Panc1 (cell line): ENCODE measurements at regions not wholly inside any gene's neighbourhood (a gene's known extent, or its start where the extent isn't known, plus 50 kb on each side); places are given as distances from the start of the nearest gene placed in this dataset.

Source experiments
- ATAC-seq: fragments of 200-7000 bp; cut with Tn5 transposase; 2 replicates; pipeline ENCODE4 v1.9.1; 2020; ENCODE audit warnings: mild to moderate bottlenecking, moderate library complexity
- BruUV-seq: library from RNA; stranded (reverse); fragments of 400-500 nt; replicated peaks from 2 replicates; lab custom pipeline; 2021; lab: Mats Ljungman, UMichigan
- CTCF ChIA-PET: fragments of 300-600 bp; sonication (Branson Sonifier 250); formaldehyde crosslinking; loops from one replicate; lab custom pipeline; 2022; ENCODE audit warnings: antibody characterized with exemption; lab: Charles Lee
- POLR2A ChIA-PET: fragments of 300-600 bp; sonication (Branson Sonifier 250); formaldehyde crosslinking; loops from one replicate; lab custom pipeline; 2022; ENCODE audit warnings: antibody characterized with exemption; lab: Charles Lee
- DNase-seq: peaks from one replicate; pipeline ENCODE4 v3.0.0-alpha.2; 2010; ENCODE audit warnings: low read depth, low spot score
- H3K27ac ChIP-seq: 2 replicates; pipeline ENCODE4 v1.5.1; 2011; ENCODE audit warnings: mild to moderate bottlenecking, low read length, inconsistent platforms
- H3K27me3 ChIP-seq: fragments of 200-500 bp; sonication (Bioruptor generic); 2 replicates; pipeline ENCODE4 v1.6.0; 2014; ENCODE audit warnings: low read length, inconsistent platforms; ENCODE audit not compliant: control insufficient read depth, insufficient read depth
- H3K36me3 ChIP-seq: fragments of 200-500 bp; sonication (Bioruptor generic); 2 replicates; pipeline ENCODE4 v1.5.1; 2014; ENCODE audit warnings: inconsistent platforms, mild to moderate bottlenecking, low read length, moderate library complexity; ENCODE audit not compliant: control insufficient read depth, insufficient read depth
- H3K4me1 ChIP-seq: 2 replicates; pipeline ENCODE4 v1.5.1; 2011; ENCODE audit warnings: inconsistent platforms, mild to moderate bottlenecking, low read length, moderate library complexity; ENCODE audit not compliant: control insufficient read depth, insufficient read depth
- H3K4me3 ChIP-seq, 2 experiments: 2 replicates each; pipeline ENCODE4 v1.5.1; 2011 to 2012; ENCODE audit warnings: low read depth in 2 of 2, low read length in 2 of 2, mild to moderate bottlenecking in 2 of 2, inconsistent platforms in 1 of 2, moderate library complexity in 1 of 2
- H3K9me3 ChIP-seq: fragments of 200-500 bp; sonication (Bioruptor generic); 2 replicates; pipeline ENCODE4 v1.5.1; 2014; ENCODE audit warnings: low read depth, mild to moderate bottlenecking, inconsistent platforms, low read length, moderate library complexity; ENCODE audit not compliant: control insufficient read depth, insufficient read depth
- POLR2AphosphoS5 ChIP-seq: IDR thresholded peaks from 2 replicates; pipeline ENCODE4 v1.6.1; 2012; ENCODE audit warnings: mild to moderate bottlenecking, low read depth, low read length, moderate library complexity
- SIN3A ChIP-seq: IDR thresholded peaks from 2 replicates; pipeline ENCODE4 v1.6.1; 2012; ENCODE audit warnings: low read depth, mild to moderate bottlenecking, low read length, moderate library complexity, borderline replicate concordance; ENCODE audit not compliant: insufficient read depth
- TCF7L2 ChIP-seq: IDR thresholded peaks from 2 replicates; pipeline ENCODE4 v1.6.1; 2011; ENCODE audit warnings: mild to moderate bottlenecking, low read depth, low read length, inconsistent platforms
- in situ Hi-C: cut with HindIII; loops from 2 replicates; pipeline ENCODE4 v1.10.0; 2016; ENCODE audit warnings: low sequenced_read_pairs, low pct_unique_long_range_greater_than_20kb
- intact Hi-C: fragments of 100-400 bp; cut with micrococcal nuclease; formaldehyde crosslinking; loops from one replicate; pipeline ENCODE4 v1.10.0; 2022; ENCODE audit not compliant: unreplicated experiment
- TF ChIP-seq, protein P1 (sequence below): fragments of 450-650 bp; IDR thresholded peaks from 2 replicates; pipeline ENCODE4 v1.5.1; 2017; ENCODE audit warnings: mild to moderate bottlenecking
- TF ChIP-seq, protein P2 (sequence below), 2 experiments: IDR thresholded peaks; 2 replicates each; pipeline ENCODE4 v1.6.1; 2011 to 2012; ENCODE audit warnings: low read depth in 2 of 2, control low read depth in 1 of 2, low read length in 1 of 2, mild to moderate bottlenecking in 1 of 2, moderate library complexity in 1 of 2; ENCODE audit not compliant: insufficient read depth in 1 of 2

DNA sequence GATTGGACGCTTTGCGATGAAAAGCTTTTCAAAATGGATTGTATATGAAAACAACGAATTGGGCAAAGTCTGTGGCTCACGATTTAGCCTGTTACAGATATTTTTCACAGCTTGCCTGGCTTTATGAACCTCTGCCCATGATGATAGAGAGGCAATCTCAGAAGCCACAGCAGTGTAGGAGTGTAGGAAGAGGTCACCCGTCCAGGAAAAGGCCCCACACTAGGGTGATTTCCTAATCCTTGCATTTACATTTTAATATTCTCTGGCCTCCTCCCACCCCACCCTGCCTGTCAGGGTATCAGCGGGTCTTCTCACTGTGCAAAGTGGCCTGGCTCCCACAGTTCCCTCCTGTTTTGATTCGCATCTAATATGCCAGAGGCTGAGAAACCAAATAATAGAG, 81.8 kb upstream of the FOXN3 start:
- H3K4me1 ChIP-seq, result no peaks in the 10 kb centered on the region
- DNase-seq (no peak), ATAC-seq (no peak)
- H3K27me3 ChIP-seq, result no peaks in the 10 kb centered on the region
- intact Hi-C loops, result no loop called here
- CTCF ChIA-PET, result interaction anchor here (0.7 kb wide), 1 partner anchor 183 kb away, joined by 5 read pairs; no protein-coding TSS in a partner anchor
- POLR2A ChIA-PET, result no interaction called here
- no TSS peak for BruUV-seq
- in situ Hi-C loops, result no loop called here
- no peak for TF ChIP-seq SIN3A
- TF ChIP-seq, protein P1, sequence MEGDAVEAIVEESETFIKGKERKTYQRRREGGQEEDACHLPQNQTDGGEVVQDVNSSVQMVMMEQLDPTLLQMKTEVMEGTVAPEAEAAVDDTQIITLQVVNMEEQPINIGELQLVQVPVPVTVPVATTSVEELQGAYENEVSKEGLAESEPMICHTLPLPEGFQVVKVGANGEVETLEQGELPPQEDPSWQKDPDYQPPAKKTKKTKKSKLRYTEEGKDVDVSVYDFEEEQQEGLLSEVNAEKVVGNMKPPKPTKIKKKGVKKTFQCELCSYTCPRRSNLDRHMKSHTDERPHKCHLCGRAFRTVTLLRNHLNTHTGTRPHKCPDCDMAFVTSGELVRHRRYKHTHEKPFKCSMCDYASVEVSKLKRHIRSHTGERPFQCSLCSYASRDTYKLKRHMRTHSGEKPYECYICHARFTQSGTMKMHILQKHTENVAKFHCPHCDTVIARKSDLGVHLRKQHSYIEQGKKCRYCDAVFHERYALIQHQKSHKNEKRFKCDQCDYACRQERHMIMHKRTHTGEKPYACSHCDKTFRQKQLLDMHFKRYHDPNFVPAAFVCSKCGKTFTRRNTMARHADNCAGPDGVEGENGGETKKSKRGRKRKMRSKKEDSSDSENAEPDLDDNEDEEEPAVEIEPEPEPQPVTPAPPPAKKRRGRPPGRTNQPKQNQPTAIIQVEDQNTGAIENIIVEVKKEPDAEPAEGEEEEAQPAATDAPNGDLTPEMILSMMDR, result no peak
- TF ChIP-seq, protein P2, sequence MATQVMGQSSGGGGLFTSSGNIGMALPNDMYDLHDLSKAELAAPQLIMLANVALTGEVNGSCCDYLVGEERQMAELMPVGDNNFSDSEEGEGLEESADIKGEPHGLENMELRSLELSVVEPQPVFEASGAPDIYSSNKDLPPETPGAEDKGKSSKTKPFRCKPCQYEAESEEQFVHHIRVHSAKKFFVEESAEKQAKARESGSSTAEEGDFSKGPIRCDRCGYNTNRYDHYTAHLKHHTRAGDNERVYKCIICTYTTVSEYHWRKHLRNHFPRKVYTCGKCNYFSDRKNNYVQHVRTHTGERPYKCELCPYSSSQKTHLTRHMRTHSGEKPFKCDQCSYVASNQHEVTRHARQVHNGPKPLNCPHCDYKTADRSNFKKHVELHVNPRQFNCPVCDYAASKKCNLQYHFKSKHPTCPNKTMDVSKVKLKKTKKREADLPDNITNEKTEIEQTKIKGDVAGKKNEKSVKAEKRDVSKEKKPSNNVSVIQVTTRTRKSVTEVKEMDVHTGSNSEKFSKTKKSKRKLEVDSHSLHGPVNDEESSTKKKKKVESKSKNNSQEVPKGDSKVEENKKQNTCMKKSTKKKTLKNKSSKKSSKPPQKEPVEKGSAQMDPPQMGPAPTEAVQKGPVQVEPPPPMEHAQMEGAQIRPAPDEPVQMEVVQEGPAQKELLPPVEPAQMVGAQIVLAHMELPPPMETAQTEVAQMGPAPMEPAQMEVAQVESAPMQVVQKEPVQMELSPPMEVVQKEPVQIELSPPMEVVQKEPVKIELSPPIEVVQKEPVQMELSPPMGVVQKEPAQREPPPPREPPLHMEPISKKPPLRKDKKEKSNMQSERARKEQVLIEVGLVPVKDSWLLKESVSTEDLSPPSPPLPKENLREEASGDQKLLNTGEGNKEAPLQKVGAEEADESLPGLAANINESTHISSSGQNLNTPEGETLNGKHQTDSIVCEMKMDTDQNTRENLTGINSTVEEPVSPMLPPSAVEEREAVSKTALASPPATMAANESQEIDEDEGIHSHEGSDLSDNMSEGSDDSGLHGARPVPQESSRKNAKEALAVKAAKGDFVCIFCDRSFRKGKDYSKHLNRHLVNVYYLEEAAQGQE (IDR thresholded peaks at IDR 0.05; ENCODE audit: insufficient read depth in 1 of 2, low read depth in 2 of 2, low read length in 1 of 2), result no peak
- no peak for TF ChIP-seq TCF7L2
- TF ChIP-seq POLR2AphosphoS5, result no peak
- no peak overlapping the region for H3K4me3 ChIP-seq
- no peak overlapping the region for H3K27ac ChIP-seq
- H3K36me3 ChIP-seq, result no peaks in the 10 kb centered on the region
- no peaks in the 10 kb centered on the region for H3K9me3 ChIP-seq

DNA sequence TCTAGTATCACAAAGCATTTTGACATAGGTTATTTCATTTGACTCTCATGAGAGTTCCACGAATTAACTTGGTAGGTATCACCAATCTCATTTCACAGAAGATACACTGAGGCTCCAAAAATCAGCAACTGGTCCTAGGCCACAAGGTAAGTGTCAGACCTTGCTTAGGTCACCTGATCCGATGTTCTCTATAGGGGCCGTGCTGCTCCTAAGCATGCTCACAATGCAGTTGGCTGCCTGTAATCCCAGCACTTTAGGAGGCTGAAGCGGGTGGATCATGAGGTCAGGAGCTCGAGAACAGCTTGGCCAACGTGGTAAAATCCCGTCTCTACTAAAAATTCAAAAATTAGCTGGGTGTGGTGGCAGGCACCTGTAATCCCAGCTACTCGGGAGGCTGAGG, 78.7 kb upstream of the FOXN3 start:
- Histone ChIP-seq H3K27me3 (no peaks in the 10 kb centered on the region), H3K27ac (no peak overlapping the region), H3K4me3 (no peak overlapping the region), H3K4me1 (no peaks in the 10 kb centered on the region), H3K9me3 (no peaks in the 10 kb centered on the region), H3K36me3 (no peaks in the 10 kb centered on the region)
- CTCF ChIA-PET, result no interaction called here
- POLR2A ChIA-PET, result no interaction called here
- no peak for ATAC-seq
- in situ Hi-C loops (no loop called here), intact Hi-C loops (no loop called here)
- DNase-seq, result no peak
- TF ChIP-seq, protein P2 (IDR thresholded peaks at IDR 0.05; ENCODE audit: insufficient read depth in 1 of 2, low read depth in 2 of 2, low read length in 1 of 2), result no peak
- TF ChIP-seq, protein P1, result no peak
- TF ChIP-seq POLR2AphosphoS5 (no peak), TCF7L2 (no peak), SIN3A (no peak)
- no TSS peak for BruUV-seq
